Activated CD4-positive, alpha-beta T cell treated with anti-CD3 and anti-CD28 coated beads, Interleukin-2, amount 50 U/mL, for 48 hours (primary cell): ENCODE measurements at regions not wholly inside any gene's neighbourhood (a gene's known extent, or its start where the extent isn't known, plus 50 kb on each side); places are given as distances from the start of the nearest gene placed in this dataset.

Experiments used
- DNase-seq, 2 experiments: peaks; one replicate each; pipeline ENCODE4 v3.0.0-alpha.2; 2020

- DNase-seq, result no peak
These were observed 110.1 kb upstream of the TPM1 start for GRCh38 chr15:62932436-62932835.

GRCh38 chr15:62933386-62933785 is 109.2 kb upstream of the TPM1 start:
- DNase-seq, result no peak

DNA sequence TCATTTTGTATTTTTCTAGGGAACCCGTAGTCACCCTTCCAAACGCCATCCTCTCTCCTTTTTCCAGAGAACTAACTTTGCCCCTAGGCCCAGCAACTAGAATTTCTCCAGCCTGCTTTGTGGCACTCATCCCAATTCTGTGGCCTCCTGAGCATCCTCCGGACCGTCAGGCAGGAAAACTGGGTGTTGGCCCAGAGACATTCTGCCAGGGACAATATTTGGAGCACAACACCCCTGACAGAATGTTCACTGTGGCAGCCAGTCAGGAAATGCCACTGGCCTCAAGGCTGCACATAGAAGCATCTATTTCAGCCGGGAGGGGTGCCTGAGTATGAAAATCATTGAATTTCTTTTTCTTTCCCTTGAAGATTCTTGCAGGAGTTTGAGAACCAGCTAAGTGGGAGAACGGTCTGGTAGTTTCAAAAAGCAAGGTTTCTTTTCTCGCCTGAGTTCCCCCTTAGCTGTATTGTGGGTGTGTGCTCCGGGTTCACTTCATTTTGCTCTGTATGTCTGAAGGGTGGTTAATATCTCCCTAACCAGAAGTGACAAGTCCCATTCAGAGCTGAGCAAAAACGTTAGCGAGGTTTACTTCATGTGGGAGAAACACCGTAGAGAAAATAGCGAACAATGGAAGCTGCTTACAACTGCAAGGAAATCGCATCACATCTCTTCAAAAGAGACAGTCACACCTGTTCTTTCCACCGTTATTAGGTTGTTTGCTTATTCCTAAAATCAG is 108.1 kb upstream of the TPM1 start:
- DNase-seq, result no peak

DNA sequence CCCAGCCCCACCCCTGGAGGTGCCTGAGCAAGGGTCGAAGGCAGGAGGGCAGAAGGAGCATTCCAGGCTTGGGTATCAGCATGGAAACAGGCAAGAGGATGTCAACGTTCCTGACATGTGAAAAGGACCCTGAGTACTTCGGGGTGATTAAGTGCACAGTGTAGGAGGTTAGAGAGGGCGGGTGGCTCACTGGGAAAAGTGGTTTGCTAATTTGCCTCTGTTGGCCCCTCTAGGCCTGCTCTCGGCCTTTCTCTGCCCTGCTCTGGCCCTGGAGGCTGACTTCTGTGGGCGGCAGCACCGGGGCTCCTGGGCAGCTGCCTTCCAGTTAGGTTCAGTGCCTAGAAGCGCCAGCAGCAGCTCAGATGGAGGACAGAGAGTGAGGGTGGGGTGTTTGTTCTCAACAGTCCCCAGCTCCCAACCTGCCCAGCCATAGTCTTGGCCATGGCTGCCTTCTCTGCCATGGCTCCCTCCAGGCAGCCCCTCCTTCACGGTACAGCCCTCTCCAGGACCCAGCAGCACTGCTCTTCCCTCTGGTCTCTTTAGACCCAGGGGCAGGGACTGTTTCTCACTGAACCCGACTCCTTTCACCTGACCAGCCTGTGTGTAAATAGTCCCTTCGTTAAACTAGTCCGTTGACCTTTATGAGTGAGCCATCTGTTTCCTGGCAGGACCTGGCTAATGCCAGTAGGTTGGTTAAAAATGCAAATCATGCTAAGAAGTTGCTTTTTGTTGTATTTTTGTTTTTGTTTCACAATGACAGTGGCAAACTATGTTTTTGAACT is 107.1 kb upstream of the TPM1 start:
- DNase-seq, result no peak

- DNase-seq, result no peak
These were observed 103.7 kb upstream of the TPM1 start for GRCh38 chr15:62938825-62939224.

DNA sequence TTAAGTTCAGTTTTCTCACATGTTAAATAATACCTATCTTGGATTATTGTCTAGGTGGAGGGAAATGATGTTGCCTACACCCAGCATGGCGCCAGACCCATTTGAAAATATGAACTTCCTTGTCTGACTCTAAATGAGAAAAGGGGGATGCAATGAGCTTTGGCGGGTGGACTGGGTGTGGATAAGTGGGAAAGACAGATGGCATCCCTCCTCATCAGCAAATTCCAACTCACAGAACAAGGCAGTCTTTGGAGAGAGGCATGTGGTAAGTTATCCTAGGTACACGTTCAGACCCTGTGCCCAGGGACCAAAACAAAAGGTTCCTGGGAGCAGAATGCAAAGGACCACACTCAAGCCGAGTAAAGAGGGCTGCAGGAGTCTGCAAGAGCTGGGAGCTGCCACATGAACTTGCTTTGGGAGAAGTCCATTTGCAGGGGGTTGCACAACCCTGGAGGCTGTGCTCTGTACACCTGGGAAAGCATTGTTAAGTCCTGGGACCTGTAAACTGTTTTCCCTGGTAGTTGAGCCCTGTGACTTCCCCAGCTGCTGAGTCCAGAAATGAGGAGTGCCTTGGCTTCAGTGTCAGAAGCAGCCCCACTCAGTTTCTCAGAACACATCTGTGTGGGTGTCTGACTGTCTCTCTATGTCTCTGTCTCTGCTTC is 102.3 kb upstream of the TPM1 start:
- DNase-seq, result peak in 1 of 2 experiments; percentile 8

DNA sequence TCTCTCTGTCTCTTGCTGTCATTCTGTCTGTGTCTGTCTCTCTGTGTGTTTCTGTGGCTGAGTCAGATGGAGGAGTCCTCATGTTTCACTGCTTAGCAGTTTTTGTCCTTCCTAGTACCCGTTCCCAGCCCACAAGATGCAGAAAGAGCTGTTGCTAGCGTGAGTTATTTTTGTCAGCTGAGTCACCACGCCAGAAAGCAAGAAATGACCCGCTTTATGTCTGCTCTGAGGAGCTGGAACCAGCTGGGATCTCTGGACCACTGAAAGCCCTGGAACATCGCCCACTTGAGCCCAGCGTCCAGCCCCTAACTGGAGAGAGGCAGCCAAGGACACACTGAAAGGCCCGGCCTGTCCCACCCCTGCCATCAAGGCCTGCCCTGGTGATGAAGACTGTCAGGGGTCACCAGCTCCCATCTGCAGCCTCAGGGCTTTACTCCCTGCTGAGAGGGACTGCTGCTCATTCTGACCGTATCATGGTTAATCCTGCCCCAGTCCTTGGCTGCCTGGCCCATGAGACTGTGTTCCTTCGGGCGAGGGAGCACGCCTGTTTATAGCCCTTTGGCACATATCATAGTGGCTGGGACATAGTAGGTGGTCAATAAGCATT is 101.7 kb upstream of the TPM1 start:
- DNase-seq, result peak; percentile 15 to 46

- no peak for DNase-seq
These were observed 100.8 kb upstream of the TPM1 start for GRCh38 chr15:62941699-62942098.

DNA sequence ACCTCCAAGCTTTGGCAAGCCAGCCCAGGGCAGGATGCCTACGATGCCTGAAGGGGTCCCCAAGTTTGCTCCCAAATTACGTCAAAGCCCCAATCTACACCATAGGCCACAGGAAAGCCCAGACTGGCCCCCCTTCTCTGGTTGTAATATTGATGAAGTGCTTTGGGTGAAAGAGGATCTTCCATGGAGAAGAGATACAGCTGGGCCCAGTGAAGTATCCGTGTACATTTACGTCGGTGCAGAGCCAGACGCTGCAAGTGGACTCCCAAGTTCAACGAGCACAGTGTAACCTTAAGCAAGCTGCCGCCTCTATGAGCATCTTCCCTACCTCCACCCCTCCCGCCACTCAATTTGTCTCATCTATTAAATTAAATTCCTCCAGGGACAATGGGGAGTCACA is 100.1 kb upstream of the TPM1 start:
- no peak for DNase-seq

- DNase-seq, result no peak
These were observed 97.5 kb upstream of the TPM1 start for GRCh38 chr15:62945063-62945462.

- no peak for DNase-seq
These were observed 96.8 kb upstream of the TPM1 start for GRCh38 chr15:62945760-62946159.

- no peak for DNase-seq
These were observed 95.6 kb upstream of the TPM1 start for GRCh38 chr15:62946940-62947339.

DNA sequence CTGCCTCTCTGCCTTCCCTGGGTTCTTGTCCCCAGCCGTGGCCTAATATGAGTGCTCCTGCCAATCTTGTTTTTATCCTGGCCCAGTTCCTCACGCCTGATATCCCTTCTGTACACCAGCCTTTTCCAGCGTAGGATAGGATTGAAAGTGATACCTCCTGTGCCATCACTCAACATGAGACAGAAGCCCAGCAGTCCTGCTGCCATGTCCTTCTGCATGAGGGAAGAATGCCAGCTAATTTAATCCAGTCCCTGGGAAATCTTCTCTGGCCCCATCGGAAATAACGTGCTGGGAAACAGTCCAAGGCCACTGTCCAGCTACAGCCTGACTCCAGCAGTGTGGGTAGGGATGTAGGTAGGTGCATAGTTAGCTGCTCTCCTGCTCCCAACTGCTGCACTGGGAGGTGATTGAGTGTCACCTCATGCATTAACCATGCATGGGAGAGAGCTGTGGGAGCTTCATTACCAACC is 92.0 kb upstream of the TPM1 start:
- no peak for DNase-seq

- no peak for DNase-seq
These were observed 91.1 kb upstream of the TPM1 start for GRCh38 chr15:62951481-62951880.

GRCh38 chr15:62953021-62953420 is 89.5 kb upstream of the TPM1 start:
- no peak for DNase-seq

DNA sequence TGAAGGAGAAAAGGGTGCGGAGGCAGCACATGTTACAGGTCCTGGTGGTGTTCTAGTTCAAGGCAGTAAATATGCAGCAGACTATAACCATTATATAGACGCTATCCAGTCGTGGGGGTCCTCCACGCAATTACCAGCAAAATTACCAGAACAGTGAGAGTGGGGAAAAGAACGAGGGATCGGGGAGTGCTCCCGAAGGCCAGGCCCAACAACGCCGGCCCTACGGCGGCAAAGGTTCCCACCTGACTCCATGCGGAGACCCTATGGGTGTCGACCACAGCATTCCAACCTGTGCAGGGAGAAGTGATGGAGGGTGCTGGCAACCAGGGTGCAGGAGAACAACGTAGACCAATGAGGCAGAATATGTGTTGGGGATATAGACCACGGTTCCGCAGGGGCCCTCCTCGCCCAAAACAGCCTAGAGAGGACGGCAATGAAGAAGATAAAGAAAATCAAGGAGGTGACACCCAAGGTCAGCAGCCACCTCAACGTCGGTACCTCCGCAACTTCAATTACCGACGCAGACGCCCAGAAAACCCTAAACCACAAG is 89.0 kb upstream of the TPM1 start:
- DNase-seq, result no peak

- no peak for DNase-seq
These were observed 85.4 kb upstream of the TPM1 start for GRCh38 chr15:62957130-62957529.

GRCh38 chr15:62958528-62959363 is 83.8 kb upstream of the TPM1 start:
- no peak for DNase-seq

DNA sequence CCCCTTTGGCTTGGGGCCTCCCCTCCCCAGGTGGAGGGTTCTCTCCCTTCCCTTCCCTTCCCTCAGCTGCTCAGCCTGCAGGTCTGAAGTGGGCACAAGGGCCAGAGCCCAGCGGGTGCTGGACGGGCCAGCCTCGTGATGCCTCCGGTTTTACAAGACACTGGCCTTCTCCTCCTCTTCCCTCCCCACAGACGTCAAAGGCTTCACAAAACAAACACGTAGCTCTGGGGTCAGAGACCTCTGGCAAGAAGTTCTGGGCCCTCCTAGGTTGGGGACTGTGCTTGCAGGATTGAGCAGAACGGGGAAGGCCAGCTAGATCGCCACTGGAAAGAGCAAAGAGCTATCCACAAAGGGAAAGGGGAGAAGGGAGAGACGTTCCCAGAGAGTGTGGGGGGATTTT is 81.4 kb upstream of the TPM1 start:
- DNase-seq, result no peak

- DNase-seq, result no peak
These were observed 80.2 kb upstream of the TPM1 start for GRCh38 chr15:62962101-62962995.

DNA sequence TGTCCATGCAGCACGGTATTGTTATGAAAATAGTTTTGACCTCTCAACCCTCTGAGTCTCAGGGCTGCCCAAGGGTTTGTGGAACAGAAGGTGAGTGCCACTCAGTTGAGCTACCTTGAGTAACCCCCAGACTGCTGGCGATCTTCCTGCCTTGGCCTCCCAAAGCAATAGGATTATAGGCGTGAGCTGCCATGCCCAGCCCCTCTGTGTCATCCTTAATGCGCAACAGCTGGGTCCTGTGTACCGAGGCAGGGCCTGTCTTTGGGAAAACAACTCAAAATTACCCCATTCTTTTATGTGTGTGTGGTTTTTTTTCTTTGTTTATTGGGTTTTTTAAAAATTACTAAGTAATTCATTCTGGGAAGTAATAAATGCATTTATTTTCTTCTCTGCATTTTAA is 78.3 kb upstream of the TPM1 start:
- DNase-seq, result no peak
